HL-60 (cell line): ENCODE measurements at regions not wholly inside any gene's neighbourhood (a gene's known extent, or its start where the extent isn't known, plus 50 kb on each side); places are given as distances from the start of the nearest gene placed in this dataset.
"Not testable (repeated sequence)": the region's sequence is repeated elsewhere in the genome, so short reads cannot be mapped to it uniquely, and the experiment has no call there.

Source experiments
- DNase-seq, 2 experiments: peaks; one replicate each; pipeline ENCODE4 v3.0.0-alpha.2; 2010 to 2020; ENCODE audit warnings: low read depth in 1 of 2, low spot score in 1 of 2
- H3K27ac ChIP-seq: fragments of 250-450 bp; sonication (Bioruptor Pico); replicated peaks from 2 replicates; pipeline ENCODE4 v1.5.1; 2020; ENCODE audit warnings: mild to moderate bottlenecking, moderate library complexity
- H3K27me3 ChIP-seq: fragments of 250-450 bp; sonication (Bioruptor Pico); 2 replicates; pipeline ENCODE4 v1.5.1; 2021; ENCODE audit warnings: mild to moderate bottlenecking, moderate library complexity; ENCODE audit not compliant: insufficient read depth, poor library complexity, severe bottlenecking
- H3K4me3 ChIP-seq: replicated peaks from 2 replicates; pipeline ENCODE4 v1.5.1; 2011; ENCODE audit warnings: mild to moderate bottlenecking, control low read depth, low read length; ENCODE audit not compliant: insufficient read depth
- CTCF ChIP-seq: IDR thresholded peaks from one replicate; pipeline ENCODE4 v1.5.1; 2011; ENCODE audit warnings: low read length, control low read depth, inconsistent platforms; ENCODE audit not compliant: insufficient read depth
- GABPA ChIP-seq: IDR thresholded peaks from 2 replicates; pipeline ENCODE4 v1.6.1; 2012; ENCODE audit warnings: low read depth
- POLR2AphosphoS5 ChIP-seq: IDR thresholded peaks from 2 replicates; pipeline ENCODE4 v1.6.1; 2012; ENCODE audit warnings: low read depth
- REST ChIP-seq: IDR thresholded peaks from 2 replicates; pipeline ENCODE4 v1.6.1; 2012; ENCODE audit warnings: low read depth; ENCODE audit not compliant: insufficient replicate concordance
- SPI1 ChIP-seq: IDR thresholded peaks from 2 replicates; pipeline ENCODE4 v1.6.1; 2012; ENCODE audit warnings: low read depth, mild to moderate bottlenecking, borderline replicate concordance

- Histone ChIP-seq H3K27me3 (no peaks in the 10 kb centered on the region), H3K4me3 (no peak overlapping the region), H3K27ac (no peak overlapping the region)
- DNase-seq, result no peak
- TF ChIP-seq SPI1 (no peak), GABPA (no peak), REST (no peak), POLR2AphosphoS5 (no peak), CTCF (no peak)
Measured at GRCh38 chr9:89680547-89681467, 76.0 kb downstream of the GADD45G start.

- not testable (repeated sequence) for DNase-seq, H3K4me3 ChIP-seq, H3K27ac ChIP-seq, H3K27me3 ChIP-seq
Measured at GRCh38 chr9:89681468-89681859, 76.7 kb downstream of the GADD45G start.

GRCh38 chr9:89683626-89684025, 78.8 kb downstream of the GADD45G start:
- Histone ChIP-seq H3K27me3 (no peaks in the 10 kb centered on the region), H3K27ac (no peak overlapping the region), H3K4me3 (no peak overlapping the region)
- no peak for TF ChIP-seq SPI1
- no peak for TF ChIP-seq CTCF
- TF ChIP-seq GABPA, result no peak
- no peak for TF ChIP-seq REST
- no peak for TF ChIP-seq POLR2AphosphoS5
- DNase-seq, result no peak

- H3K27me3 ChIP-seq, result no peaks in the 10 kb centered on the region
- DNase-seq, result no peak
- TF ChIP-seq GABPA (no peak), CTCF (no peak)
Measured at GRCh38 chr9:89684218-89684617, 79.4 kb downstream of the GADD45G start.

More at GRCh38 chr9:89684218-89684617, 79.4 kb downstream of the GADD45G start:
- H3K4me3 ChIP-seq, result no peak overlapping the region
- no peak overlapping the region for H3K27ac ChIP-seq
